ENCODE measurements at regions not wholly inside any gene's neighbourhood (a gene's known extent, or its start where the extent isn't known, plus 50 kb on each side); places are given as distances from the start of the nearest gene placed in this dataset.

DNA sequence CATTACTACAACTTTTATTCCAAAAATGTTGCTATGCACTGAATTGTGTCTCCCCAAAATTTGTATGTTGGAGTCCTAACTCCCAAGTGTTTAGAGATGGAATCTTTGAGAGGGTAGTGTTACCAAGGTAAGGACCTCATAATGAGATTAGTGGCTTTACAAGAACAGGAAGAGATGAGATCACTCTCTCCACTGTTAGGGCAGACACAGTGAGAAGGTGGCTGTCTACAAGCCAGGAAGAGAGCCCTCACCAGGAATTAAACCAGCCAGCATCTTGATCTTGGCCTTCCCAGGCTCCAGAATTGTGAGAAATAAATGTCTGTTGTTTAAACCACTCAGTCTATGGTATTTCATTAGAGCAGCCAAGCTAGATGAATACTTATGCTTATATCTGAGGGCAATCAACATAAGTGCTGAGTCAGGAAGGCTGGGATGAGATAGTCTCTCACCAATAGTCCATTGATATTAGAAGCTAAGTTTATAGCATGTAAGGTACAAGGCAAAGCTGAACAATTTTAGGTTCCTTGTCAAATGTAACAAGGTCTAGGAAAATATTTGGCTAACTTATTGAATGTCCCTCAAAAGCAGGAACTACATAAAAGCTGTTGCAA lies 317.6 kb upstream of the REG3G start:
- no peak for ATAC-seq
- Histone ChIP-seq H3K4me3 (replicated peaks in 1 of 3; ENCODE audit: insufficient read depth in 1 of 3, low read depth in 2 of 3, low read length in 3 of 3) (no peak overlapping the region), H3K9me3 (ENCODE audit: low read length) (no peaks in the 10 kb centered on the region), H3K36me3 (replicated peaks in 1 of 2; ENCODE audit: control insufficient read depth in 1 of 2, insufficient read depth in 2 of 2, low read length in 2 of 2) (no peaks in the 10 kb centered on the region), H3K4me2 (ENCODE audit: low read depth, low read length) (no peak overlapping the region), H3K4me1 (ENCODE audit: insufficient read depth, low read length) (no peaks in the 10 kb centered on the region), H3K27ac (ENCODE audit: extremely low read length, insufficient read depth, low read length) (no peak overlapping the region), H3K27me3 (ENCODE audit: control insufficient read depth in 1 of 2, insufficient read depth in 2 of 2, low read length in 2 of 2) (no peaks in the 10 kb centered on the region), H3K9ac (ENCODE audit: insufficient read depth, low read depth, low read length) (no peak overlapping the region), H2AFZ (ENCODE audit: low read length) (no peak overlapping the region), H3K79me2 (ENCODE audit: insufficient read depth, low read length) (no peaks in the 10 kb centered on the region), H4K20me1 (ENCODE audit: insufficient read depth, low read length) (no peaks in the 10 kb centered on the region)
- FAIRE-seq = no peak
- ChIA-PET CTCF (ENCODE audit: low intra/inter-chr PET ratio, low total read pairs) (no interaction called here), POLR2A (no interaction called here)
- intact Hi-C loops (cut with micrococcal nuclease; ENCODE audit: unreplicated experiment) = no loop called here
- no peak for DNase-seq (ENCODE audit: low spot score)
- TF ChIP-seq MAFF (IDR thresholded peaks at IDR 0.05; ENCODE audit: low read depth, low read length) (peak; percentile 86), MAFK (conservative IDR thresholded peaks at IDR 0.05 in 1 of 2, IDR thresholded peaks at IDR 0.05 in 1 of 2; ENCODE audit: low read length in 2 of 2) (peak; percentile 82 to 94)
- TF ChIP-seq, protein P1, sequence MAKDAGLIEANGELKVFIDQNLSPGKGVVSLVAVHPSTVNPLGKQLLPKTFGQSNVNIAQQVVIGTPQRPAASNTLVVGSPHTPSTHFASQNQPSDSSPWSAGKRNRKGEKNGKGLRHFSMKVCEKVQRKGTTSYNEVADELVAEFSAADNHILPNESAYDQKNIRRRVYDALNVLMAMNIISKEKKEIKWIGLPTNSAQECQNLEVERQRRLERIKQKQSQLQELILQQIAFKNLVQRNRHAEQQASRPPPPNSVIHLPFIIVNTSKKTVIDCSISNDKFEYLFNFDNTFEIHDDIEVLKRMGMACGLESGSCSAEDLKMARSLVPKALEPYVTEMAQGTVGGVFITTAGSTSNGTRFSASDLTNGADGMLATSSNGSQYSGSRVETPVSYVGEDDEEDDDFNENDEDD (CRISPR knock-in tag; IDR thresholded peaks at IDR 0.05; ENCODE audit: borderline replicate concordance) = no peak
- BruUV-seq (replicated peaks) = no TSS peak
- in situ Hi-C loops (cut with HindIII; ENCODE audit: extremely low pct_ligation_motif_present, low pct_unique_long_range_greater_than_20kb) = no loop called here

DNA sequence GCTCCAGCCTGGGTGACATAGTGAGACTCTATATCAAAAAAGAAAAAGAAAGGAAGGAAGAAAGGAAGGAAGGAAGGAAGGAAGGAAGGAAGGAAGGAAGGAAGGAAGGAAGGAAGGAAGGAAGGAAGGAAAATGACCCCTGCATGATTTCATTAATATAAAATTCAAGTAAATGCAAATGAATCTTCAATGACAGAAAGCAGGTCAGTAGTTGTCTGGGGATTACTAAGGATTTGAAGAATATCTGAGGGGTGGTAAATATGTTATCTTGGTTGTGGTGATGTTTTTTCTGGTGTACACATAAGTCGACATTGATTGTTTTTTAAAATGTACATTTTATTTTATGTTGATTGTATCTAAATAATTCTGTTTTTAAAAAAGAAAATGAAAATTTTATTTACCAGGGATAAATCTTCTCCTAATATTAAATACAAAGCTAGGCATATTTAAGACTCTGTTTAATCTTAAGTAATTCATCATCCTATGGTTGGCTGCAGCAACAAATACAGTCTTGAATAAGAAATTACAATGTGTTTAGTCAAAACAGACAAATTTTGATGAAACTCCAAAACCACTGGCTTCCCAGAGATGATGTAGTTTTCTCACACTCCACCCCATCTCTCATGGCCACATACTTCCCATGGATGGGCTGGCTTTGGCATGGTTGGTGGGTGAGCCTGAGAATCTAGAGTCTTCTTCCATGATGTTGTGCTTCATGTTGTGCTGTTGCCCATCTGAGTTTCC lies 314.7 kb upstream of the REG3G start:
- 0% methylated on average over 1 of the region's 1 CpG for WGBS (ENCODE audit: low lambda C conversion rate)
- ATAC-seq = no peak
- CTCF ChIA-PET (ENCODE audit: low intra/inter-chr PET ratio, low total read pairs) = no interaction called here
- TF ChIP-seq, protein P2, sequence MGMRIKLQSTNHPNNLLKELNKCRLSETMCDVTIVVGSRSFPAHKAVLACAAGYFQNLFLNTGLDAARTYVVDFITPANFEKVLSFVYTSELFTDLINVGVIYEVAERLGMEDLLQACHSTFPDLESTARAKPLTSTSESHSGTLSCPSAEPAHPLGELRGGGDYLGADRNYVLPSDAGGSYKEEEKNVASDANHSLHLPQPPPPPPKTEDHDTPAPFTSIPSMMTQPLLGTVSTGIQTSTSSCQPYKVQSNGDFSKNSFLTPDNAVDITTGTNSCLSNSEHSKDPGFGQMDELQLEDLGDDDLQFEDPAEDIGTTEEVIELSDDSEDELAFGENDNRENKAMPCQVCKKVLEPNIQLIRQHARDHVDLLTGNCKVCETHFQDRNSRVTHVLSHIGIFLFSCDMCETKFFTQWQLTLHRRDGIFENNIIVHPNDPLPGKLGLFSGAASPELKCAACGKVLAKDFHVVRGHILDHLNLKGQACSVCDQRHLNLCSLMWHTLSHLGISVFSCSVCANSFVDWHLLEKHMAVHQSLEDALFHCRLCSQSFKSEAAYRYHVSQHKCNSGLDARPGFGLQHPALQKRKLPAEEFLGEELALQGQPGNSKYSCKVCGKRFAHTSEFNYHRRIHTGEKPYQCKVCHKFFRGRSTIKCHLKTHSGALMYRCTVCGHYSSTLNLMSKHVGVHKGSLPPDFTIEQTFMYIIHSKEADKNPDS (CRISPR knock-in tag; IDR thresholded peaks at IDR 0.05) = no peak
- TF ChIP-seq, protein P3, sequence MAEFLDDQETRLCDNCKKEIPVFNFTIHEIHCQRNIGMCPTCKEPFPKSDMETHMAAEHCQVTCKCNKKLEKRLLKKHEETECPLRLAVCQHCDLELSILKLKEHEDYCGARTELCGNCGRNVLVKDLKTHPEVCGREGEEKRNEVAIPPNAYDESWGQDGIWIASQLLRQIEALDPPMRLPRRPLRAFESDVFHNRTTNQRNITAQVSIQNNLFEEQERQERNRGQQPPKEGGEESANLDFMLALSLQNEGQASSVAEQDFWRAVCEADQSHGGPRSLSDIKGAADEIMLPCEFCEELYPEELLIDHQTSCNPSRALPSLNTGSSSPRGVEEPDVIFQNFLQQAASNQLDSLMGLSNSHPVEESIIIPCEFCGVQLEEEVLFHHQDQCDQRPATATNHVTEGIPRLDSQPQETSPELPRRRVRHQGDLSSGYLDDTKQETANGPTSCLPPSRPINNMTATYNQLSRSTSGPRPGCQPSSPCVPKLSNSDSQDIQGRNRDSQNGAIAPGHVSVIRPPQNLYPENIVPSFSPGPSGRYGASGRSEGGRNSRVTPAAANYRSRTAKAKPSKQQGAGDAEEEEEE (CRISPR knock-in tag; IDR thresholded peaks at IDR 0.05; ENCODE audit: borderline replicate concordance) = no peak
- TF ChIP-seq YEATS4 (CRISPR knock-in tag; IDR thresholded peaks at IDR 0.05; ENCODE audit: borderline replicate concordance) (no peak), ATRX (CRISPR knock-in tag; IDR thresholded peaks at IDR 0.05; ENCODE audit: borderline replicate concordance) (no peak), SOX5 (CRISPR knock-in tag; IDR thresholded peaks at IDR 0.05; ENCODE audit: borderline replicate concordance) (no peak), SRF (IDR thresholded peaks at IDR 0.05; ENCODE audit: low read depth, low read length) (no peak), SAFB2 (CRISPR knock-in tag; IDR thresholded peaks at IDR 0.05; ENCODE audit: borderline replicate concordance, low read depth) (no peak)

More for the DNA sequence above, 314.7 kb upstream of the REG3G start:
- in situ Hi-C loops (cut with HindIII; ENCODE audit: extremely low pct_ligation_motif_present, low pct_unique_long_range_greater_than_20kb) = no loop called here
- intact Hi-C loops (cut with micrococcal nuclease; ENCODE audit: unreplicated experiment) = no loop called here
- H3K36me3 ChIP-seq (replicated peaks in 1 of 2; ENCODE audit: control insufficient read depth in 1 of 2, insufficient read depth in 2 of 2, low read length in 2 of 2) = no peaks in the 10 kb centered on the region
- H3K27ac ChIP-seq (ENCODE audit: extremely low read length, insufficient read depth, low read length) = no peak overlapping the region
- BruUV-seq (replicated peaks) = no TSS peak
- no peak for DNase-seq (ENCODE audit: low spot score)
- no peak overlapping the region for H2AFZ ChIP-seq (ENCODE audit: low read length)
- no peak for FAIRE-seq
- H3K4me2 ChIP-seq (ENCODE audit: low read depth, low read length) = no peak overlapping the region
- POLR2A ChIA-PET = no interaction called here
- H3K4me3 ChIP-seq (replicated peaks in 1 of 3; ENCODE audit: insufficient read depth in 1 of 3, low read depth in 2 of 3, low read length in 3 of 3) = no peak overlapping the region
- no peaks in the 10 kb centered on the region for H4K20me1 ChIP-seq (ENCODE audit: insufficient read depth, low read length)
- no peak overlapping the region for H3K9ac ChIP-seq (ENCODE audit: insufficient read depth, low read depth, low read length)
- no peaks in the 10 kb centered on the region for H3K27me3 ChIP-seq (ENCODE audit: control insufficient read depth in 1 of 2, insufficient read depth in 2 of 2, low read length in 2 of 2)
- no peaks in the 10 kb centered on the region for H3K9me3 ChIP-seq (ENCODE audit: low read length)
- H3K4me1 ChIP-seq (ENCODE audit: insufficient read depth, low read length) = no peaks in the 10 kb centered on the region
- H3K79me2 ChIP-seq (ENCODE audit: insufficient read depth, low read length) = no peaks in the 10 kb centered on the region

All from HepG2 (cell line).